Neutrophil (primary cell): ENCODE measurements at regions not wholly inside any gene's neighbourhood (a gene's known extent, or its start where the extent isn't known, plus 50 kb on each side); places are given as distances from the start of the nearest gene placed in this dataset.
"Not testable (repeated sequence)": the region's sequence is repeated elsewhere in the genome, so short reads cannot be mapped to it uniquely, and the experiment has no call there.

Experiments
- H3K27ac ChIP-seq: fragments of 200-600 bp; sonication (generic); 2 replicates; pipeline ENCODE4 v1.5.1; 2016; ENCODE audit warnings: mild to moderate bottlenecking, moderate library complexity
- H3K27me3 ChIP-seq: fragments of 200-600 bp; sonication (generic); 2 replicates; pipeline ENCODE4 v1.6.0; 2016; ENCODE audit warnings: mild to moderate bottlenecking
- H3K36me3 ChIP-seq: fragments of 200-600 bp; sonication (generic); 2 replicates; pipeline ENCODE4 v1.5.1; 2017
- H3K4me1 ChIP-seq, 2 experiments: fragments of 200-600 bp in 1 of 2; sonication (generic) in 1 of 2; 1 replicate in 1 of 2; 2 replicates in 1 of 2; pipeline versions ENCODE4 v1.5.1 to v1.6.1; 2013 to 2016; ENCODE audit warnings: low read depth in 1 of 2, low read length in 1 of 2, mild to moderate bottlenecking in 1 of 2, moderate library complexity in 1 of 2; ENCODE audit not compliant: control insufficient read depth in 1 of 2, insufficient read depth in 1 of 2
- H3K4me3 ChIP-seq, 2 experiments: fragments of 200-600 bp in 1 of 2; sonication (generic) in 1 of 2; 1 replicate in 1 of 2; 2 replicates in 1 of 2; pipeline ENCODE4 v1.5.1; 2013 to 2016; ENCODE audit warnings: low read depth in 1 of 2, low read length in 1 of 2, mild to moderate bottlenecking in 1 of 2, moderate library complexity in 1 of 2
- H3K9me3 ChIP-seq: fragments of 200-600 bp; sonication (generic); 2 replicates; pipeline ENCODE4 v1.5.1; 2016
- CTCF ChIP-seq: fragments of 200-600 bp; sonication (generic); IDR thresholded peaks from 2 replicates; pipeline ENCODE4 v1.5.1; 2016; ENCODE audit warnings: antibody characterized with exemption

GRCh38 chr4:132770776-132771175, 378.3 kb upstream of the PCDH10 start:
- H3K27me3 ChIP-seq = no peaks in the 10 kb centered on the region
- H3K4me1 ChIP-seq = no peaks in the 10 kb centered on the region
- no peaks in the 10 kb centered on the region for H3K9me3 ChIP-seq
- H3K36me3 ChIP-seq = no peaks in the 10 kb centered on the region
- no peak overlapping the region for H3K4me3 ChIP-seq
- TF ChIP-seq CTCF = no peak
- no peak overlapping the region for H3K27ac ChIP-seq

- H3K4me1 ChIP-seq = no peaks in the 10 kb centered on the region
- H3K36me3 ChIP-seq = no peaks in the 10 kb centered on the region
- H3K27me3 ChIP-seq = no peaks in the 10 kb centered on the region
- H3K27ac ChIP-seq = no peak overlapping the region
- no peak overlapping the region for H3K4me3 ChIP-seq
- TF ChIP-seq CTCF = no peak
- no peaks in the 10 kb centered on the region for H3K9me3 ChIP-seq
Observed at GRCh38 chr4:132792310-132792709, 356.8 kb upstream of the PCDH10 start.

- H3K27me3 ChIP-seq = no peaks in the 10 kb centered on the region
- no peak overlapping the region for H3K4me3 ChIP-seq
- no peaks in the 10 kb centered on the region for H3K4me1 ChIP-seq
Observed at GRCh38 chr4:132797856-132798255, 351.2 kb upstream of the PCDH10 start.

GRCh38 chr4:132809298-132810032, 339.6 kb upstream of the PCDH10 start:
- no peaks in the 10 kb centered on the region for H3K9me3 ChIP-seq
- TF ChIP-seq CTCF = no peak
- no peak overlapping the region for H3K4me3 ChIP-seq
- no peak overlapping the region for H3K27ac ChIP-seq
- no peaks in the 10 kb centered on the region for H3K27me3 ChIP-seq
- no peaks in the 10 kb centered on the region for H3K36me3 ChIP-seq
- no peaks in the 10 kb centered on the region for H3K4me1 ChIP-seq

More at GRCh38 chr4:132797856-132798255, 351.2 kb upstream of the PCDH10 start:
- Histone ChIP-seq H3K36me3 (no peaks in the 10 kb centered on the region), H3K27ac (no peak overlapping the region), H3K9me3 (no peaks in the 10 kb centered on the region)
- no peak for TF ChIP-seq CTCF

GRCh38 chr4:132813061-132813460, 336.0 kb upstream of the PCDH10 start:
- not testable (repeated sequence) for H3K27ac ChIP-seq, H3K9me3 ChIP-seq, H3K4me3 ChIP-seq, H3K27me3 ChIP-seq, H3K4me1 ChIP-seq, H3K36me3 ChIP-seq

- Histone ChIP-seq H3K27me3 (no peaks in the 10 kb centered on the region), H3K27ac (no peak overlapping the region), H3K9me3 (no peaks in the 10 kb centered on the region), H3K36me3 (no peaks in the 10 kb centered on the region), H3K4me3 (no peak overlapping the region), H3K4me1 (no peaks in the 10 kb centered on the region)
- no peak for TF ChIP-seq CTCF
Observed at GRCh38 chr4:132818091-132818490, 331.0 kb upstream of the PCDH10 start.
